ENCODE measurements at regions not wholly inside any gene's neighbourhood (a gene's known extent, or its start where the extent isn't known, plus 50 kb on each side); places are given as distances from the start of the nearest gene placed in this dataset.

DNA sequence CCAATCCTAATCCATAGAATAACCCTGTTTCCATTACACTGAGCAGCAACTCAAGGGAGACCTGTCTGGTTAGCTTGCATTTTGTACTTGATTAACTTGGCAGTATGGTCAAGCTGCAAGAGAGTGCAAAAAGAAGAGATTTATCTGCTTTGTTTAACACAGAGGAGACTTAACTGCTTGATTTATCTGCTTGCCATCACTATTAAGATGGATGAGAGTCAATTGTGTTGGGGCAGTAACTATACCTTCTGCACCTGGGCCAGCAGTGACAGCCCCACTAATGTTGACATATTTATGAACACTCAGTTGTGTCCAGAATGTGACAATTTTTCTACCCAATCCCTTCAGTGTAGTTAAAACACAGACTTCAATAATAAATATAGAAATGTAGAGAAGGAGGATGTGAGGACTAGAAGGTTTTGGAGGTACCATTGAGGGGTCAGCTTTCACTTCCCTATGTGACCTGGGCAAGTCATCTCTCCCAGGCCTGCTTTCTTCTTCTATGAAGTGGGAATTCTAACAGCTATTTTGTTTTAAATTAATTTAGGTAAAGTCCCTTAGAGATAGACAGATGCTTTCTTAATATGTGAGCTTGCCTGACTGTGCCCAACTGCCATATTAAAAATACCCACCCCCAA lies 159.1 kb upstream of the KCNK2 start:
- TF ChIP-seq GATA2 (IDR thresholded peaks at IDR 0.05; ENCODE audit: low read depth, low read length): no peak
- TF ChIP-seq GATA3 (IDR thresholded peaks at IDR 0.05; ENCODE audit: low read depth, low read length): no peak
